Body of pancreas (tissue), 4 donors: ENCODE measurements at regions not wholly inside any gene's neighbourhood (a gene's known extent, or its start where the extent isn't known, plus 50 kb on each side); places are given as distances from the start of the nearest gene placed in this dataset.

Experiments
- POLR2A ChIP-seq, 3 donors: fragments of 450-650 bp; IDR thresholded peaks; one replicate each; pipeline ENCODE4 v1.6.1; 2016; ENCODE audit warnings: antibody characterized with exemption in 3 of 3, mild to moderate bottlenecking in 2 of 3
- TF ChIP-seq, protein P1 (sequence below), 7 experiments: fragments of 450-650 bp in 4 of 7; fragments of 200-600 bp in 3 of 7; sonication (generic) in 3 of 7; IDR thresholded peaks; one replicate each; pipeline ENCODE4 v1.5.1; 2016 to 2019; ENCODE audit warnings: antibody characterized with exemption in 7 of 7

DNA sequence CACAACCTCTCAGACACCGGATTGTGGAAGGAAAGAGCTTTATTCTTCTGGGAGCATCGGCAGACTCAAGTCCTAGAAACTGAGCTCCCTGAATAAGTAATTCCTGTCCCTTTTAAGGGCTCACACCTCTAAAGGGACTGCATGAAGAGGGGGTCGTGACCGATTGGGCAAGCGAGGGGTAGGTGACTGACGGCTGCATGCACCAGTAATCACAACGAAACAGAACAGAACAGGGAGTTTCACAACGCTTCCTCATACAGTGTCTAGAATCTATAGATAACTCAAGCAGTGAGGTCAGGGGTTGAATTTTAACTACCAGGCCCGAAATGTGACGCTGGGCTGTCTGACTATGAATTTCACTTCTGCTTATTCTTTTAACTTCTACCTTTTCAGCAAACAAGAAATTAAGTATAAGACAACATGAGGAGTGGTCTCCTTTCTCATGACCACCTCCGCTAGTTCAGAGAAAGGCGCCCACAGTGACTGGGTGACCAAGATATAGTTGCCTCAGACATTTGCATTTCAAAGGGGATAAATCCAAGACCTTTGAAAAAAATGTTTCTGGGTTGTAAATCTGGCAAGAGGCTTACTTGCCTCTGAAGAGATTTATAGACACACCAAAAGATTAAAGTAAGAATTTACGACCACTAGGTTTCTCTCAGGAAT, 88.4 kb upstream of the ATF7IP2 start:
- TF ChIP-seq, protein P1, sequence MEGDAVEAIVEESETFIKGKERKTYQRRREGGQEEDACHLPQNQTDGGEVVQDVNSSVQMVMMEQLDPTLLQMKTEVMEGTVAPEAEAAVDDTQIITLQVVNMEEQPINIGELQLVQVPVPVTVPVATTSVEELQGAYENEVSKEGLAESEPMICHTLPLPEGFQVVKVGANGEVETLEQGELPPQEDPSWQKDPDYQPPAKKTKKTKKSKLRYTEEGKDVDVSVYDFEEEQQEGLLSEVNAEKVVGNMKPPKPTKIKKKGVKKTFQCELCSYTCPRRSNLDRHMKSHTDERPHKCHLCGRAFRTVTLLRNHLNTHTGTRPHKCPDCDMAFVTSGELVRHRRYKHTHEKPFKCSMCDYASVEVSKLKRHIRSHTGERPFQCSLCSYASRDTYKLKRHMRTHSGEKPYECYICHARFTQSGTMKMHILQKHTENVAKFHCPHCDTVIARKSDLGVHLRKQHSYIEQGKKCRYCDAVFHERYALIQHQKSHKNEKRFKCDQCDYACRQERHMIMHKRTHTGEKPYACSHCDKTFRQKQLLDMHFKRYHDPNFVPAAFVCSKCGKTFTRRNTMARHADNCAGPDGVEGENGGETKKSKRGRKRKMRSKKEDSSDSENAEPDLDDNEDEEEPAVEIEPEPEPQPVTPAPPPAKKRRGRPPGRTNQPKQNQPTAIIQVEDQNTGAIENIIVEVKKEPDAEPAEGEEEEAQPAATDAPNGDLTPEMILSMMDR (IDR thresholded peaks at IDR 0.05) = no peak
- no peak for TF ChIP-seq POLR2A (IDR thresholded peaks at IDR 0.05)
